Activated CD8-positive, alpha-beta T cell treated with anti-CD3 and anti-CD28 coated beads for 36 hours (primary cell): ENCODE measurements at regions not wholly inside any gene's neighbourhood (a gene's known extent, or its start where the extent isn't known, plus 50 kb on each side); places are given as distances from the start of the nearest gene placed in this dataset.

Experiments
- ATAC-seq: fragments of 200-7000 bp; cut with Tn5 transposase; one replicate; pipeline ENCODE4 v1.10.0; 2021; ENCODE audit warnings: mild to moderate bottlenecking, moderate library complexity
- CTCF ChIA-PET: fragments of 350-600 bp; sonication (Branson Sonifier 250); formaldehyde crosslinking; loops from one replicate; lab custom pipeline; 2021; ENCODE audit warnings: antibody characterized with exemption; lab: Charles Lee
- POLR2A ChIA-PET: fragments of 350-600 bp; sonication (Branson Sonifier 250); formaldehyde crosslinking; loops from one replicate; lab custom pipeline; 2021; ENCODE audit warnings: antibody characterized with exemption; lab: Charles Lee
- DNase-seq: peaks from one replicate; pipeline ENCODE4 v3.0.0-alpha.2; 2020
- H3K27ac Mint-ChIP-seq: one replicate; pipeline ENCODE4 v1.8.0; 2021; ENCODE audit warnings: mild to moderate bottlenecking, mixed read lengths
- H3K27me3 Mint-ChIP-seq: one replicate; pipeline ENCODE4 v1.8.0; 2021; ENCODE audit warnings: mixed read lengths
- H3K36me3 Mint-ChIP-seq: one replicate; pipeline ENCODE4 v1.8.0; 2021; ENCODE audit warnings: low read depth, mixed read lengths
- H3K4me1 Mint-ChIP-seq: one replicate; pipeline ENCODE4 v1.8.0; 2021; ENCODE audit warnings: low read depth, mixed read lengths
- H3K4me3 Mint-ChIP-seq: one replicate; pipeline ENCODE4 v1.8.0; 2021; ENCODE audit warnings: mild to moderate bottlenecking, moderate library complexity, mixed read lengths
- H3K9me3 Mint-ChIP-seq: one replicate; pipeline ENCODE4 v1.8.0; 2021; ENCODE audit warnings: mixed read lengths
- intact Hi-C: fragments of 100-400 bp; cut with micrococcal nuclease; formaldehyde crosslinking; loops from one replicate; pipeline ENCODE4 v1.10.0; 2022
- TF ChIP-seq, protein P1 (sequence below): fragments of 200-600 bp; IDR thresholded peaks from one replicate; pipeline ENCODE4 v1.8.0; 2022; ENCODE audit warnings: antibody characterized with exemption, mild to moderate bottlenecking

DNA sequence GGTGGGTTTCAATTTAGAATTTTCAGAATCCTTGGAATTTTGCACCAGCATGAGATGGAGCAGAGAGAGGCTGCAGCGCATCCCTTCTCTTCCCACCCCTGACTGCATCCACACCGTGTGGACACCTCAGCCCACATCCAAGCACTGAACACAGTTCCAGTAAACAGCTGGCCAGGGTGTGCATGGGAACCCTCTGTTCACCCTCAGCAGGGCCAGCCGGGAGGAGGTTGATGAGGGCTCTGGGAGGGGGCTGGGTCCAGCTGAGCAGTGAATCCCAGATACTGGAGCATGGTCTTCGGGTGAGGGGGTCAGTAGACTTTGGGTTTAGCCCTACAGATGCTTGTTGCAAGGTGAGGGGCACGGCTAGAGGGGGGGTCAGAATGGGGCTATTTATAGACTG, 85.8 kb downstream of the RPLP1 start:
- DNase-seq, result no peak
- no peak overlapping the region for H3K4me3 Mint-ChIP-seq
- no peaks in the 10 kb centered on the region for H3K9me3 Mint-ChIP-seq
- POLR2A ChIA-PET, result interaction anchor here (1.2 kb wide), 1 partner anchor 19 kb away, joined by 3 read pairs; no protein-coding TSS in a partner anchor
- no peak for ATAC-seq
- no peaks in the 10 kb centered on the region for H3K27me3 Mint-ChIP-seq
- CTCF ChIA-PET, result no interaction called here
- no peaks in the 10 kb centered on the region for H3K4me1 Mint-ChIP-seq
- H3K36me3 Mint-ChIP-seq, result no peaks in the 10 kb centered on the region
- intact Hi-C loops, result no loop called here
- no peak overlapping the region for H3K27ac Mint-ChIP-seq
- TF ChIP-seq, protein P1, sequence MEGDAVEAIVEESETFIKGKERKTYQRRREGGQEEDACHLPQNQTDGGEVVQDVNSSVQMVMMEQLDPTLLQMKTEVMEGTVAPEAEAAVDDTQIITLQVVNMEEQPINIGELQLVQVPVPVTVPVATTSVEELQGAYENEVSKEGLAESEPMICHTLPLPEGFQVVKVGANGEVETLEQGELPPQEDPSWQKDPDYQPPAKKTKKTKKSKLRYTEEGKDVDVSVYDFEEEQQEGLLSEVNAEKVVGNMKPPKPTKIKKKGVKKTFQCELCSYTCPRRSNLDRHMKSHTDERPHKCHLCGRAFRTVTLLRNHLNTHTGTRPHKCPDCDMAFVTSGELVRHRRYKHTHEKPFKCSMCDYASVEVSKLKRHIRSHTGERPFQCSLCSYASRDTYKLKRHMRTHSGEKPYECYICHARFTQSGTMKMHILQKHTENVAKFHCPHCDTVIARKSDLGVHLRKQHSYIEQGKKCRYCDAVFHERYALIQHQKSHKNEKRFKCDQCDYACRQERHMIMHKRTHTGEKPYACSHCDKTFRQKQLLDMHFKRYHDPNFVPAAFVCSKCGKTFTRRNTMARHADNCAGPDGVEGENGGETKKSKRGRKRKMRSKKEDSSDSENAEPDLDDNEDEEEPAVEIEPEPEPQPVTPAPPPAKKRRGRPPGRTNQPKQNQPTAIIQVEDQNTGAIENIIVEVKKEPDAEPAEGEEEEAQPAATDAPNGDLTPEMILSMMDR, result no peak

DNA sequence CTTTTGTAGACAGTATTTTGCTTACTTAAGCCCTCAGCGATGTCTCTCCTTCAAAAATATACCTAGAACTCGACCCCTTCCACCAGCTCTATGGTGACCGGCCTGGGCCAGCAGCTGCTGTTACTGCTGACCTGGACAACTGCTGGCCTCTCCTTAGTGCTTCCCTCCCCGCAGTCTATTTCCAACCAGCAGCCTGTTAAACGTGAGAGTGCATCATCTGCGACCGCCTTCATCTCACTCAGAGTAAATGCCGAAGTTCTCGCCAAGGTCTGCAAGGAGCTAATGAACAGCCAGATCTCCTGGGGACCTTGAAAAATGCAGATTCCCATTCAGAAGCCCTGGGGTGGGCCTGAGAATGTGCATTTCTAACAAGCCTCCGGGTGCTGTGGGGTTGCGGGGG, 86.7 kb downstream of the RPLP1 start:
- CTCF ChIA-PET, result no interaction called here
- POLR2A ChIA-PET, result no interaction called here
- no peaks in the 10 kb centered on the region for H3K9me3 Mint-ChIP-seq
- no peak overlapping the region for H3K27ac Mint-ChIP-seq
- TF ChIP-seq, protein P1, result no peak
- DNase-seq (no peak), ATAC-seq (no peak)
- no peaks in the 10 kb centered on the region for H3K4me1 Mint-ChIP-seq
- H3K27me3 Mint-ChIP-seq, result no peaks in the 10 kb centered on the region
- no peak overlapping the region for H3K4me3 Mint-ChIP-seq
- intact Hi-C loops, result no loop called here
- H3K36me3 Mint-ChIP-seq, result no peaks in the 10 kb centered on the region

DNA sequence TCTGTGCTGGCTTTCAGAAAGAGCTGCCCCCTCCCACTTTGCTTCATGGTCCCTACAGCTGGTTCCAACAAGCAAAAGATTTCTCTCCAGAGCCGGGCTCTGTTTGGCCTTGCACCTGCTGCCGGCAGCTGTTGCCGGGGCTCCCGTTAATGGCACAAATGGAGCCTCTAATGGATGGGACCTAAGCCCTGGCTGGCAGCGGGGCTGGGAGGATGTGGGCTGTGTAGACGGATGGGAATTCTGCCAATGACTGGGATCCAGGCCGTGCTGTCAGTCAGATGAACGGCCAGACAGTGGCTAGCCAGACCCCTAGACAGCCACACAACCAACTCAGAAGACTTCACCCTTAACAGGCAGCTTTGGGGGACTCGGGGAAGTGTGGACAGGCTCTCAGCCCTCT, 88.0 kb downstream of the RPLP1 start:
- no peak for DNase-seq
- Mint-ChIP-seq H3K27me3 (no peaks in the 10 kb centered on the region), H3K36me3 (no peaks in the 10 kb centered on the region), H3K27ac (no peak overlapping the region), H3K4me1 (no peaks in the 10 kb centered on the region), H3K9me3 (no peaks in the 10 kb centered on the region), H3K4me3 (no peak overlapping the region)
- CTCF ChIA-PET, result no interaction called here
- POLR2A ChIA-PET, result no interaction called here
- ATAC-seq, result no peak
- TF ChIP-seq, protein P1, result no peak
- intact Hi-C loops, result no loop called here

DNA sequence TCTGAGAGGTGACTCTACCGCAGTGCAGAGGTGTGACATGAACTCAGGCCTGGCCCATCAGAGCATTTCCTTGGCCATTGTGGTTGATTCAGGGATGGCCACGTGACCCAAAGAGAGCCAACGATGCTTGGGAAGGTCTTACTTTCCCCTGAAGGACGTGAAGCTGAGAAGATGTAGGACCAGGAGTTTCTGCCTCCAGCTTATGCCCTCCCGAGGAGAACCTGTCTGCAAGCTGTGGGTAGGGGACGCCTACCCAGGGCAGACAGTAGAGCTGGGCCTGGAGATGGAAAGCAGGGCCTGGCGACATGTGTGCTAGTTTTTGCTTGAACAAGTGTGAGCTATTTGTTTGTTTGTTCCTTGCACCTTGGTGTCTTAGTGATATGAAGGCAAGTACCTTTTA, 89.4 kb downstream of the RPLP1 start:
- ATAC-seq (no peak), DNase-seq (no peak)
- no peaks in the 10 kb centered on the region for H3K9me3 Mint-ChIP-seq
- H3K4me1 Mint-ChIP-seq, result no peaks in the 10 kb centered on the region
- H3K36me3 Mint-ChIP-seq, result no peaks in the 10 kb centered on the region
- TF ChIP-seq, protein P1, result no peak
- no peak overlapping the region for H3K4me3 Mint-ChIP-seq
- ChIA-PET CTCF (interaction anchor here (1.1 to 1.8 kb wide), 3 partner anchors 18 to 63 kb away, joined by 3 to 8 read pairs (median 5); no protein-coding TSS in a partner anchor), POLR2A (no interaction called here)
- intact Hi-C loops, result no loop called here
- H3K27ac Mint-ChIP-seq, result no peak overlapping the region
- H3K27me3 Mint-ChIP-seq, result no peaks in the 10 kb centered on the region

DNA sequence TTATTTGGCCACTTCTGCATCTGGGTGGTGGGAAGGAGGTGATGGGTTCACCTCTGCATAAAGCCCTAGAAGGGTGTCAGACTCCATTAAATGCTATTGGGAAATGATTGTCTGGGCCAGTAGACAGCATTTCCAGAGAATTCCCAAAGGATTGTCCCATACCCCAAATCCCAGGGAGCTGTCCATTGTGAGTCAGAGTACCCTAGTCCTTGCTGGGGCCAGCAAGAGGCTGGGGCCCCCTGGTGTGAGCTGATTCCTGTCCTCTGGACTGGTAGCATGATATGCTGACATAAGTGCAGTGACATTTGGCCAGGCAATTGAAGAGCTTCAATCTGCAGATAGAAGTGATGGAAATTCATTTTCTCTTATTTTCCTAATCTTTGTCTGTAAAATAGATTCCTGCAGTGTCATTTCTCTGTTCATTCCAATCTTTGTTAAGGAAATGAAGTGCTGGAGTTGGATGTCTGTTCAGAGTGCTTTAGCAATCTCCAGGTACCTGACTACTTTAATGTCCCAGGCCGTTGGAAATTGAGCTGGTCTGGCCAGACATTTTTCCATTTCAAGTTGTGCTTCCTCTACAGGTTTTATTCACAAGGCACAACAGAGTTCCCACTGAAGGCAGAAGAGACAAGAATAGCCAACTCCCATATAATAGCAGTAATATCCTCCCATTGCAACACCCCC, 91.2 kb downstream of the RPLP1 start:
- Mint-ChIP-seq H3K27me3 (peaks cover 5% of the 10 kb centered on the region), H3K4me3 (no peak overlapping the region), H3K4me1 (no peaks in the 10 kb centered on the region), H3K27ac (no peak overlapping the region), H3K9me3 (no peaks in the 10 kb centered on the region), H3K36me3 (no peaks in the 10 kb centered on the region)
- DNase-seq (no peak), ATAC-seq (no peak)
- intact Hi-C loops, result no loop called here
- TF ChIP-seq, protein P1, result no peak
- POLR2A ChIA-PET, result no interaction called here
- CTCF ChIA-PET, result no interaction called here
